IMR-90 (cell line): ENCODE measurements at regions not wholly inside any gene's neighbourhood (a gene's known extent, or its start where the extent isn't known, plus 50 kb on each side); places are given as distances from the start of the nearest gene placed in this dataset.

Experiments used
- ATAC-seq: fragments of 200-7000 bp; cut with Tn5 transposase; 2 replicates; pipeline ENCODE4 v1.9.1; 2020; ENCODE audit warnings: low read depth, mild to moderate bottlenecking, moderate library complexity
- BruUV-seq: library from RNA; stranded (reverse); fragments of 400-500 nt; replicated peaks from 2 replicates; lab custom pipeline; 2021; lab: Mats Ljungman, UMichigan
- CTCF ChIA-PET: fragments of 300-600 bp; formaldehyde crosslinking; extraction: SDS; loops from one replicate; lab custom pipeline; 2021; ENCODE audit warnings: antibody characterized with exemption; lab: Yijun Ruan, JAX
- POLR2A ChIA-PET: fragments of 300-600 bp; sonication (Branson Sonifier 250); formaldehyde crosslinking; loops from one replicate; lab custom pipeline; 2022; ENCODE audit warnings: antibody characterized with exemption; ENCODE audit not compliant: unreplicated experiment; lab: Charles Lee
- DNase-seq: peaks from one replicate; pipeline ENCODE4 v3.0.0; 2013
- H2AFZ ChIP-seq: replicated peaks from 2 replicates; pipeline ENCODE3; 2013; ENCODE audit warnings: low read length, mild to moderate bottlenecking; ENCODE audit not compliant: poor library complexity
- H2AK5ac ChIP-seq: 2 replicates; pipeline ENCODE4 v1.6.1; 2013; ENCODE audit warnings: low read depth, low read length, inconsistent platforms
- H2AK9ac ChIP-seq: replicated peaks from 2 replicates; pipeline ENCODE3; 2013; ENCODE audit warnings: mild to moderate bottlenecking, low read depth, low read length, moderate library complexity; ENCODE audit not compliant: poor library complexity
- H2BK120ac ChIP-seq: 2 replicates; pipeline ENCODE4 v1.6.1; 2013; ENCODE audit warnings: low read depth, low read length, inconsistent platforms
- H2BK15ac ChIP-seq: 3 replicates; pipeline ENCODE4 v1.6.1; 2013; ENCODE audit warnings: low read depth, low read length, inconsistent platforms
- H2BK20ac ChIP-seq: 2 replicates; pipeline ENCODE4 v1.6.1; 2013; ENCODE audit warnings: low read depth, mild to moderate bottlenecking, inconsistent platforms, low read length, moderate library complexity
- H2BK5ac ChIP-seq: 2 replicates; pipeline ENCODE4 v1.6.1; 2013; ENCODE audit warnings: mild to moderate bottlenecking, low read depth, low read length, inconsistent platforms; ENCODE audit not compliant: poor library complexity, severe bottlenecking
- H3K14ac ChIP-seq: replicated peaks from 2 replicates; pipeline ENCODE4 v1.6.1; 2013; ENCODE audit warnings: low read depth, low read length, inconsistent platforms
- H3K18ac ChIP-seq: 2 replicates; pipeline ENCODE4 v1.6.1; 2013; ENCODE audit warnings: low read depth, low read length, control low read depth
- H3K23ac ChIP-seq: 2 replicates; pipeline ENCODE4 v1.6.1; 2013; ENCODE audit warnings: low read depth, low read length, inconsistent platforms
- H3K27ac ChIP-seq: 2 replicates; pipeline ENCODE4 v1.5.1; 2013; ENCODE audit warnings: mild to moderate bottlenecking, control low read depth, low read length; ENCODE audit not compliant: insufficient read depth
- H3K27me3 ChIP-seq: 2 replicates; pipeline ENCODE4 v1.6.1; 2013; ENCODE audit warnings: low read length; ENCODE audit not compliant: control insufficient read depth, insufficient read depth
- H3K36me3 ChIP-seq: 2 replicates; pipeline ENCODE4 v1.6.1; 2013; ENCODE audit warnings: low read length, mixed read lengths; ENCODE audit not compliant: control insufficient read depth, insufficient read depth
- H3K4ac ChIP-seq: 2 replicates; pipeline ENCODE4 v1.6.1; 2013; ENCODE audit warnings: low read depth, low read length, inconsistent platforms
- H3K4me1 ChIP-seq: 2 replicates; pipeline ENCODE4 v1.6.1; 2013; ENCODE audit warnings: low read length, mixed read lengths; ENCODE audit not compliant: control insufficient read depth, insufficient read depth
- H3K4me2 ChIP-seq: 2 replicates; pipeline ENCODE4 v1.6.1; 2013; ENCODE audit warnings: low read depth, mild to moderate bottlenecking, control low read depth, low read length, moderate library complexity
- H3K4me3 ChIP-seq: 2 replicates; pipeline ENCODE4 v1.5.1; 2013; ENCODE audit warnings: low read depth, mild to moderate bottlenecking, control low read depth, low read length, moderate library complexity; ENCODE audit not compliant: insufficient read depth
- H3K56ac ChIP-seq: 2 replicates; pipeline ENCODE4 v1.6.1; 2013; ENCODE audit warnings: low read length, inconsistent platforms; ENCODE audit not compliant: insufficient read depth; ENCODE audit errors: extremely low read depth
- H3K79me1 ChIP-seq, 2 experiments: 2 replicates each; pipeline ENCODE4 v1.6.1; 2013; ENCODE audit warnings: low read length in 2 of 2, inconsistent platforms in 1 of 2, low read depth in 1 of 2
- H3K9ac ChIP-seq: 2 replicates; pipeline ENCODE4 v1.6.1; 2013; ENCODE audit warnings: low read depth, low read length, control low read depth
- H3K9me1 ChIP-seq: 2 replicates; pipeline ENCODE4 v1.6.1; 2013; ENCODE audit warnings: low read length, inconsistent platforms; ENCODE audit not compliant: insufficient read depth
- H3K9me3 ChIP-seq: 2 replicates; pipeline ENCODE4 v1.6.1; 2013; ENCODE audit warnings: low read length; ENCODE audit not compliant: control insufficient read depth, insufficient read depth
- H4K20me1 ChIP-seq: 2 replicates; pipeline ENCODE4 v1.6.1; 2013; ENCODE audit warnings: low read length, inconsistent platforms; ENCODE audit not compliant: insufficient read depth
- H4K5ac ChIP-seq: 2 replicates; pipeline ENCODE4 v1.6.1; 2013; ENCODE audit warnings: mild to moderate bottlenecking, low read depth, low read length, control low read depth
- H4K8ac ChIP-seq, 2 experiments: 2 replicates each; pipeline ENCODE4 v1.6.1; 2013; ENCODE audit warnings: low read depth in 2 of 2, low read length in 2 of 2, control low read depth in 1 of 2, inconsistent platforms in 1 of 2
- H4K91ac ChIP-seq: 2 replicates; pipeline ENCODE4 v1.6.1; 2013; ENCODE audit warnings: low read depth, low read length, inconsistent platforms; ENCODE audit not compliant: insufficient read depth
- CHD1 ChIP-seq: IDR thresholded peaks from 2 replicates; pipeline ENCODE4 v1.6.1; 2012; ENCODE audit warnings: low read depth, low read length, improper control_type of control experiment
- MAZ ChIP-seq: IDR thresholded peaks from 2 replicates; pipeline ENCODE4 v1.6.1; 2012; ENCODE audit warnings: low read depth, mild to moderate bottlenecking, low read length, improper control_type of control experiment, moderate library complexity, borderline replicate concordance
- RCOR1 ChIP-seq: IDR thresholded peaks from 2 replicates; pipeline ENCODE4 v1.6.1; 2012; ENCODE audit warnings: mild to moderate bottlenecking, low read length, improper control_type of control experiment; ENCODE audit not compliant: insufficient replicate concordance
- SMC3 ChIP-seq: fragments of 150-350 bp; IDR thresholded peaks from 2 replicates; pipeline ENCODE4 v1.6.1; 2016; ENCODE audit warnings: low read depth, mild to moderate bottlenecking, antibody characterized with exemption, low read length, moderate library complexity
- WGBS, 2 experiments: methylation state at CpG; one replicate each; pipeline versions ENCODE4 v1.1.5 to v1.1.7; 2013; ENCODE audit warnings: missing lambda C conversion rate in 2 of 2; ENCODE audit not compliant: insufficient read length in 1 of 2; ENCODE audit errors: extremely low coverage in 2 of 2; 5-methylcytosine and 5-hydroxymethylcytosine counted together
- dilution Hi-C: fragments of 300-500 bp; cut with HindIII; formaldehyde crosslinking; loops from one replicate; pipeline ENCODE4 v1.14.3; 2018; ENCODE audit warnings: low sequenced_read_pairs; ENCODE audit not compliant: unreplicated experiment
- in situ Hi-C: fragments of 300-500 bp; cut with MboI; formaldehyde crosslinking; loops from 3 replicates; pipeline ENCODE4 v1.14.3; 2019; ENCODE audit warnings: low sequenced_read_pairs, inconsistent platforms, mixed read lengths
- intact Hi-C: fragments of 100-400 bp; cut with micrococcal nuclease; formaldehyde crosslinking; loops from 2 replicates; pipeline ENCODE4 v1.10.0; 2022
- TF ChIP-seq, protein P1 (sequence below): fragments of 150-350 bp; IDR thresholded peaks from 2 replicates; pipeline ENCODE4 v1.6.1; 2016; ENCODE audit warnings: low read depth, mild to moderate bottlenecking, low read length, moderate library complexity, borderline replicate concordance

- Histone ChIP-seq H2AK9ac (no peak overlapping the region), H3K9me1 (no peaks in the 10 kb centered on the region), H3K79me1 (no peaks in the 10 kb centered on the region), H2BK120ac (no peak overlapping the region), H4K5ac (no peak overlapping the region), H3K27ac (no peak overlapping the region), H2BK15ac (no peak overlapping the region), H3K27me3 (no peaks in the 10 kb centered on the region), H4K20me1 (no peaks in the 10 kb centered on the region), H2AK5ac (no peak overlapping the region), H3K4me1 (no peaks in the 10 kb centered on the region), H3K9me3 (peaks cover 4% of the 10 kb centered on the region; the same call in 1 of the 2 replicates), H3K18ac (no peak overlapping the region), H4K8ac (no peak overlapping the region), H2BK5ac (no peak overlapping the region), H2BK20ac (no peak overlapping the region), H2AFZ (no peak overlapping the region), H3K9ac (no peak overlapping the region), H3K36me3 (no peaks in the 10 kb centered on the region), H3K4ac (no peak overlapping the region), H3K56ac (no peak overlapping the region), H4K91ac (no peak overlapping the region), H3K4me3 (no peak overlapping the region), H3K4me2 (no peak overlapping the region), H3K23ac (no peak overlapping the region), H3K14ac (no peak overlapping the region)
- no CpG with 5 or more reads among the region's 5 CpGs for WGBS, 2 experiments
- intact Hi-C loops, result no loop called here
- TF ChIP-seq RCOR1, result no peak
- TF ChIP-seq CHD1, result no peak
- TF ChIP-seq, protein P1, sequence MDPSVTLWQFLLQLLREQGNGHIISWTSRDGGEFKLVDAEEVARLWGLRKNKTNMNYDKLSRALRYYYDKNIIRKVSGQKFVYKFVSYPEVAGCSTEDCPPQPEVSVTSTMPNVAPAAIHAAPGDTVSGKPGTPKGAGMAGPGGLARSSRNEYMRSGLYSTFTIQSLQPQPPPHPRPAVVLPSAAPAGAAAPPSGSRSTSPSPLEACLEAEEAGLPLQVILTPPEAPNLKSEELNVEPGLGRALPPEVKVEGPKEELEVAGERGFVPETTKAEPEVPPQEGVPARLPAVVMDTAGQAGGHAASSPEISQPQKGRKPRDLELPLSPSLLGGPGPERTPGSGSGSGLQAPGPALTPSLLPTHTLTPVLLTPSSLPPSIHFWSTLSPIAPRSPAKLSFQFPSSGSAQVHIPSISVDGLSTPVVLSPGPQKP, result no peak
- no peak for TF ChIP-seq SMC3
- no peak for TF ChIP-seq MAZ
- BruUV-seq, result no TSS peak
- CTCF ChIA-PET, result no interaction called here
- DNase-seq (peak; percentile 5), ATAC-seq (no peak)
- in situ Hi-C loops, result no loop called here
- POLR2A ChIA-PET, result no interaction called here
- dilution Hi-C loops, result no loop called here
These were observed 118.0 kb downstream of the OTUD1 start for GRCh38 chr10:23556727-23557440.
